SK-N-MC (cell line): ENCODE measurements at regions not wholly inside any gene's neighbourhood (a gene's known extent, or its start where the extent isn't known, plus 50 kb on each side); places are given as distances from the start of the nearest gene placed in this dataset.

Source experiments
- EZH2 ChIP-seq: fragments of 200-600 bp; sonication (generic); IDR thresholded peaks from one replicate; pipeline ENCODE4 v1.6.1; 2017; ENCODE audit warnings: antibody characterized with exemption
- POLR2AphosphoS5 ChIP-seq: IDR thresholded peaks from 2 replicates; pipeline ENCODE4 v1.6.1; 2012; ENCODE audit warnings: mild to moderate bottlenecking, low read depth, low read length, borderline replicate concordance

DNA sequence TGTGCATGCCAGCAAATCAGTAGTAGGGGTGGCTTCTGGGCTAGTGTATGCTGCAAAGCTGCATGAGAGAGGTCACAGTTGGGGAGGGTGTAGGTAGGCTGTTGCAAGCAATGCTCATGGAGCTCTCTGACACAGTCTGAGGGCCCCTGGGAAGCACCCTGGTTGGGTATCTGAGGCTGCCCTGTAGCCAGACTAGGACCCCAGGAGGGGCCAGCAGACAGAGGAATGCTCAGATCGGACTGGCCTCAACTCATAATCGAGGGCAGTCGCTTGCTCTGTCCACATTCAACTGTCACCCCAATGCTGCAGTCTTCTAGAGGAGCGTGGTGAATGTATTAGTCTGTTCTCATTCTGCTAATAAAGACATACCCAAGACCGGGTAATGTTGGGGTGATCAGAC, 204.0 kb upstream of the ALG10 start:
- no peak for TF ChIP-seq EZH2
- TF ChIP-seq POLR2AphosphoS5: no peak
